VCaP (cell line): ENCODE measurements at regions not wholly inside any gene's neighbourhood (a gene's known extent, or its start where the extent isn't known, plus 50 kb on each side); places are given as distances from the start of the nearest gene placed in this dataset.

ENCODE experiments used
- H3K27ac ChIP-seq: fragments of 450-650 bp; 2 replicates; pipeline ENCODE4 v1.5.1; 2017
- TF ChIP-seq, protein P1 (sequence below): fragments of 450-650 bp; conservative IDR thresholded peaks from 2 replicates; pipeline ENCODE4 v1.5.1; 2017; ENCODE audit warnings: mild to moderate bottlenecking, moderate library complexity

DNA sequence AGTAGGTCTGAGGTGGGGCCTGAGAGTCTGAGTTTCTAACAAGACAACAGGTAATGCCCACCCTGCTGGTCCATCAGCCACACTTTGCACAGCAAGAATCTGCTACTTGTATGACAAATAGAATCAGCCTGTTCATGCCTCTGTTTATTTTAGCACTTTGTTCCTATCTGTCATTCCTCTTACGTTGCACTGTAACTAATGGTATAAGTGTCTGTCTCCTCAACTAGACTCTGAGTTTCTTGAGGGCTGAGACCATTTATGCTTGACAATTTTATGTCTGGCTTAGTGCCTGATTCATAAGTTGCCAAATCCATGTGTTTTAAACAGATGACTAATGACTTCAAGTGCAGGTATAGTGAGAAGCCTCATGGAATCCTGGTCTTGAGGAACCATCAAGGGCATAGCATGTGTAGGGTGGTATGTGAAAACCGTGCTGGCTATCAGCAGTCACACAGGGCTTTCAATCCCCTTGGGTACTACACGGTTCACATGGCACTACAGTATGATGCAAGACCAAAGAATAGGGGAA lies 209.7 kb downstream of the C11orf91 start:
- TF ChIP-seq, protein P1, sequence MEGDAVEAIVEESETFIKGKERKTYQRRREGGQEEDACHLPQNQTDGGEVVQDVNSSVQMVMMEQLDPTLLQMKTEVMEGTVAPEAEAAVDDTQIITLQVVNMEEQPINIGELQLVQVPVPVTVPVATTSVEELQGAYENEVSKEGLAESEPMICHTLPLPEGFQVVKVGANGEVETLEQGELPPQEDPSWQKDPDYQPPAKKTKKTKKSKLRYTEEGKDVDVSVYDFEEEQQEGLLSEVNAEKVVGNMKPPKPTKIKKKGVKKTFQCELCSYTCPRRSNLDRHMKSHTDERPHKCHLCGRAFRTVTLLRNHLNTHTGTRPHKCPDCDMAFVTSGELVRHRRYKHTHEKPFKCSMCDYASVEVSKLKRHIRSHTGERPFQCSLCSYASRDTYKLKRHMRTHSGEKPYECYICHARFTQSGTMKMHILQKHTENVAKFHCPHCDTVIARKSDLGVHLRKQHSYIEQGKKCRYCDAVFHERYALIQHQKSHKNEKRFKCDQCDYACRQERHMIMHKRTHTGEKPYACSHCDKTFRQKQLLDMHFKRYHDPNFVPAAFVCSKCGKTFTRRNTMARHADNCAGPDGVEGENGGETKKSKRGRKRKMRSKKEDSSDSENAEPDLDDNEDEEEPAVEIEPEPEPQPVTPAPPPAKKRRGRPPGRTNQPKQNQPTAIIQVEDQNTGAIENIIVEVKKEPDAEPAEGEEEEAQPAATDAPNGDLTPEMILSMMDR, result no peak
- no peak overlapping the region for H3K27ac ChIP-seq

DNA sequence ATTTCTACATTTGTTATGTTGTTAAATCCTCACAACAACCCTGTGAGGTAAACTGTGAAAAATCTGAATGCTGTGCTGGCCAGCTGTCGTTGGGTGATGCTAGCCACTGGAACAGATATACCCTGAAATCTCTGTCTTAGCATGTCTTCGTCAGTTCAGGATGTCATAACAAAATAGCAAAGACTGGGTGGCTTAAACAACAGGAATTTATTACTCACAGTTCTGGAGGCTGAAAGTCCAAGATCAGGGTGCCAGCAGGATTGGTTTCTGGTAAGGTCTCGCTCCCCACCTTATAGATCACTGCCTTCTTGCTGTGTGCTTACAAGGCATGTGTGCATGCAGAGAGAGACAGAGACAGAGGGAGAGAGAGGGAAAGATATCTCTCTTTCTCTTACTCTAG lies 211.7 kb downstream of the C11orf91 start:
- TF ChIP-seq, protein P1, result no peak

DNA sequence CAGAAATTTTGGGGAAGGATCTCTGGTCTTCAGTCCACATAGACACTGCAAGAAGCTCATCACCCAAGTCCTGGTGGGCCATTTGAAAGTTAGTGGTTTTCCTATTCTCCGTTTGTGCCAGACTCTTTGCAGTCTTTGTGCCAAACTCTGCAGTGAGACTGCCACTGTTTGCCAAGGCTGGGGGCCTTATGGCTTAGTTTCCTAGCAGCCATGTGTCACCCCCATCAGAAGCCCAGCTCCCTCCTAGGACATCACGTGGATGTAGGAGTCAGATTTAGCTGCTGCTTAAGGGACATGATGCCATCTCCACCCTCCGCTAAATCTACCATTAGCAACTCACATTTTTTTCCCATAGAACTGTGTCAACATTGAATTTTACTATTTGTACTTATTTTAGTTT lies 220.0 kb downstream of the C11orf91 start:
- no peak overlapping the region for H3K27ac ChIP-seq
- TF ChIP-seq, protein P1, result no peak

More for the DNA sequence above, 211.7 kb downstream of the C11orf91 start:
- no peak overlapping the region for H3K27ac ChIP-seq

DNA sequence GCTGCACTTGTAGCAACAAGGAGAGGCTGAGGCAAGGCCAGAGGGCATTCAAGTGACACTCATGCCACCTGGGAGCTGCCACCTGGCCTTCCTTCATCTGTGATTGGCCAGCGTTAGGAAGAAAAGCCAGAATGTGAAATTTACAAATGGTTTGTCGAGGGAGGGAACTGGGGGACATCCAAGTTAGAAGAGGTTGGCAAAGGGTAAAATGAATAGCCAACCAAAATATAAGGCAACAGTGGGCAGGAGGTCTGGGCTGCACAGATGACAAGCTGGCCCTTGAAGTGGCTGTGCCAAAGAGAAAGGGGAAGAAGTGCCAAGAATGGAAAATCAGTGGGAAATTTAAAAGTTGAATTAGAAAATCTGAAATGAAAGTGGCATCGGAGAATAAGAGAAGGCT lies 221.4 kb downstream of the C11orf91 start:
- H3K27ac ChIP-seq, result no peak overlapping the region

DNA sequence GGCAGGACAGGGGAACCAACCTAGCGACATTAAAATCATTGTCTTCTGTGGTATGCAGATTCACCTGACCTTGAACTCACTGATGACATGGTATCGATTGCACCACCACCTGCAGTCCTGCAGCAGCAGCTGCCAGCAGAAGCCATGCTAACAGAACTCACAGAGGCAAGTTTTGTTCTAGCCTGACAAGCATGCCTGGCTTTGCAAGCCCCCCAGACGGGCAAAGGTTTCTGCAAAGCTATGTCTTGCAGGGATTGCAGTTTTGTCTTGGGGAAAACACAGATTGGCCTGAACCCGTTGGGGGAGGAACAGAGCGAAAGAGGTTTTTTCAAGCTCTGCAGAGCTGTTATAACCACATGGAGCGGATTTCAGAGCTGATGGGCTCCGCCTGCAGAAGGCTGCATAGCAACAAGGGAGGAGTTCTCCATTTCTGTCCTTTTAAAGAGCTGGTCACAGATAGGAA lies 221.0 kb downstream of the HIPK3 start:
- TF ChIP-seq, protein P1, result no peak
- no peak overlapping the region for H3K27ac ChIP-seq

More for the DNA sequence above, 221.4 kb downstream of the C11orf91 start:
- TF ChIP-seq, protein P1, result no peak

DNA sequence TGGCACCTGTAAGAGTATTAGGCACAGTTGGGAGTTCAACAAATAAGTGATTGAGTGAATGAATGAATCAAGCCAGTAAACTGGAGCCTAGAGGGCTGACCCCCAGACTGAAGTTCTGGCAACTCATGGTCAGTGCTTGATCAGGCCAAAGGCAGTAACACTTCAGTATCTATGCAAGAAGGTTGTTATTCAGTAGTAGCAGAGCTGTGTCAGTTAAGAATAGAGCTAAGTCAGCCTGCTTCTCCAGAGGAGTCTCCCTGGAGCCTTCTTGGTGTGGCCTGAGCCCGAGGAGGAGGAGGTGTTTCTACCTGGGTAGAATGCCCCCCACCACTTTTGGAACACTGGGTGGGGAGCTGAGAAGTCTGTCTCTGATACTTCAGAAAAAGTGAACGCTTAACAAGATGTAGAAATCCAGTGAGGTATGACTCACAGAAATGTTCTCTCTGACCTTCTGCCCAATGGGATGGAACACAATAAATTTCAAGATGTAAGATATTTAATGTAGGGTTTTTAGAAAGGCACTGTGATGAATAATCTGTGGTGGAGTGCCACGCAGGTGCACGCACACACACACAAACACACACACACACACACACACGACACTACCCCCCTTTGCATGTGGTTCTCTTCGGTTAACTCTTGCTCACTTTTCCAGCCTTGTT lies 219.9 kb downstream of the HIPK3 start:
- TF ChIP-seq, protein P1, result no peak
- no peak overlapping the region for H3K27ac ChIP-seq

DNA sequence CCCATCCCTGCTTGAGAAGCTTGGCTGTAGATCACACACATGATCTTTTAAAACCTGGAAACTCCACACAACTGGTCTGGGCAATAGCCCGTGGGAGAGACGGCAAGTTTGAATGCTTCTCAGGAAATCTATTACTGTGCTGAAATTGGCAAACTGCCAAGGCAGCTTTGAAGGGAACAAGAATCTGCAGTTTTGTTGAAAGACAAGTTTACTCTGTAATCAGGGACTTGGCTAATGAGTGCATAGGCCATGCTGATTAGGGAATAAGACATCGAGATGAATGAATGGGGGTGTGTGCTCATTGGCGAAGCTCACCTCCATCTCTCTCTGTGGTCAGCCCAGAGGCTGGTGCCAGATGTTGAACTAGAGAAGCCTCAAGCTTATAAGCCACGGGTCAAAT lies 218.8 kb downstream of the HIPK3 start:
- TF ChIP-seq, protein P1, result no peak
- H3K27ac ChIP-seq, result peak overlapping the region; percentile 40
